Activated CD8-positive, alpha-beta memory T cell treated with anti-CD3 and anti-CD28 coated beads for 48 hours (primary cell): ENCODE measurements at regions not wholly inside any gene's neighbourhood (a gene's known extent, or its start where the extent isn't known, plus 50 kb on each side); places are given as distances from the start of the nearest gene placed in this dataset.

Experiments used
- DNase-seq, 3 experiments: peaks; one replicate each; pipeline ENCODE4 v3.0.0-alpha.2; 2020; ENCODE audit warnings: low read depth in 2 of 3, low spot score in 2 of 3

DNA sequence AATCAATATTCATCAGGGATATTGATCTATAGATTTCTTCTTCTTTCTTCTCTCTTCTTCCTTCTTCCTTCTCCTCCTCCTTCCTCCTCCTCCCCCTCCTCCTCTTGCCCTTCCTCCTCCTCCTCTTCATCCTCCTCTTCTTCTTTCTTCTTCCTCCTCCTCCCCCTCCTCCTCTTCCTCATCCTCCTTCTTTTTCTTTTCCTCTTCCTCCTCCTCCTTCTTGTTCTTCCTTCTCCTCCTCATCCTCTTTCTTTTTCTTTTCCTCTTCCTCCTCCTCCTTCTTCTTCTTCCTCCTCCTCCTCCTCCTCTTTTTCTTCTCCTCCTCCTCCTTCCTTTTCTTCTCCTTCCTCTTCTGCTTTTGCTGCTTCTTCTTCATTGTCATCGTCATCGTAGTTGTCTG is 52.4 kb upstream of the SERINC1 start:
- DNase-seq, result no peak

DNA sequence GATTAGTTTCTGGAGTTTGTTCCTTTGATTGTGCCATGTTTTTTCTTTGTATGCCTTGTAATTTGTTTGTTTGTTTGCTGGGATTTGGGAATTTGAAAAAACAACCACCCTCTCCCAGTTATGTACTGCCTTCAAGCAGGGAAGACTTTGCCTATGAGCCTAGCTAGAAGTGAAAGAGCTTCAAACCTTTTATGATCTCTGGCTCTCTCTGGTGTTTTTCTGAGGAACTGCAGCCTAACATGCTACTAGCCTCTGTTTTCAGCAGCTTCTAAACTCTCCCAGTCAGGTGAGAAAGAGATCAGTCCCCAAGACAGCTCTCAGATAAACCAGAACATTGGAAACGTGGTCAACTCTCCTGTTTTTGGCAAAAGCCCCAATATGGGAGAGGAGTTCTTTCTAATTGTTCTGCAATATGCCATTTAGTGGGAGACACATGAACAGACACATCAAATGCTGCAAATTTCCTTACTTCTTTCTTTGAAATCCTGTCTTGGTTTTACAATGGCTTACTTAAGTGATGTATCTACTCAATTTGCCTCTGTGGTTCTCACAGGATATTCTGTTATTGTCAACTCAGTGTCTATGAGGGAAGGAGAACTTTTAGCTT is 58.9 kb upstream of the SERINC1 start:
- peak in 1 of 3 experiments; percentile 6 for DNase-seq

DNA sequence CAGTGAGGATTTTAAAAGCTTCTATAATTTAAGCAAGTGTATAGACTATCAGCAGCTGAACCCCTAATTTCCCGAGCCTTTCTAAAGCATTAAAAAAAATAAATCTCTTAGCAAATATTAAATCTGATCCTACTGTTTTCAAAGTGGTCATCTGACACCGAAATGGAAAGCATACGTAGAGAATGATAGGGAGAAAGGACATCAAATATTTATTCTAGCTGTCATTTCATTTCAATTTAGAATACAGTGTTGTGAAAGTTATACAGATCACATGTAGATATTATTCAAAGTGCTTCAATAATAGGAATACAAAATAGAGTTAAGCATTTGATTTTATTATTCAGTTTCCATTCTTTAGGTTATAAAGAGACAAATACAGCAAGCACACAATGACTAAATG is 61.9 kb upstream of the PKIB start:
- no peak for DNase-seq

DNA sequence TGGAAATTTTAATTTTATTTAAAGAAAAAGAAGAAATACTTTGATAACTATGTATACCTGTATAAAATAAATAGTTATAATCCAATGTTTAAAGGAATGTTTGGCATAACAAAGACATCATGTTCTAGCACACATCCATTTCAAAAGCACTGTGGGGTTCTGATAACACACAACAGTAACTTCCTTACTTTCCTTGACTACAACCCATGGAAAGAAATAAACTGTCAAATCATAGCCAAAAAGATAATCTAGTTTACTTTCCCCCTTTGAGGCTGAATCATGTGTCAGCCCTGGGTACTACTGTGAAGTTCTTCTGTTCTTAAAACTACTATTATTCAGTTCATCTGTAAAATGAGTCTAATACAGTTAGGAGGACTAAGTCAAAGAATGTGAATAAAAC is 61.4 kb upstream of the PKIB start:
- no peak for DNase-seq

DNA sequence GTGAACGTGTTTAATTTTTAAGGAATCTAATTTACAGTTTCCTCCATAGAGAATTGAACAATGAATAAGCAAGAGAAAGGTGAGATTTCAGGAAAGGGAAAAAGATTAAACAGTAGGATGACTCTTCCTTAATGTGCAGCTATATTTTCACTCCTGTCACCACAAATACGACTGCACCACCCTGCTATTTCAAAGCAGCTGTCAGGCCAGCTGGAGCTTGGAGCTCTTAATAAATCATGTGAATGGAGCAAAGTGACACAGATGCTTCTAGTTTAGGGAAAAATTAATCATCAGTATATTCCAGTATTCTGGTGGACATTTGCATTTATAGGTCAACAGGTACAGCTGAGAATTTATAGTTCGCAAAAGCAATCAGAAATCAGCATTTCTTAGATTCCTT is 56.5 kb upstream of the PKIB start:
- DNase-seq, result no peak

DNA sequence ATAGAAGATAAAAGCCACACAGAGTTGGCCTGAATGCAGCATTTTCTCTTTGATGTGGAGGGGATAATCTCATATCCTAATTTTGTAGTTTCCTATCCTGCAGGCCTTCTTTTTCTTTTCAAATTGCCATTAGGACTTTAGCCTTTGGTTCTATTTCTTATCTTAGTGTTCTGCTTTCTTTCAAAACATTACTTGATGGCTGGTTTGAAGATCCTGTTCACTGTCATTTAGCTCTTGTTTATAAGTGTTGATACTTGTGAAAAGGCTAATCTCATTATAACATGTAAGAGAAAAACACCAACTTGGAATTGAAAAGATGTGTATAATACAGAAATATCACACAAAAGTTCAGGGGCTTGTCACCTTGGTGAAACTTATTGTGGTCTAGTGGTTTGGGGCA is 54.6 kb upstream of the PKIB start:
- DNase-seq, result no peak

DNA sequence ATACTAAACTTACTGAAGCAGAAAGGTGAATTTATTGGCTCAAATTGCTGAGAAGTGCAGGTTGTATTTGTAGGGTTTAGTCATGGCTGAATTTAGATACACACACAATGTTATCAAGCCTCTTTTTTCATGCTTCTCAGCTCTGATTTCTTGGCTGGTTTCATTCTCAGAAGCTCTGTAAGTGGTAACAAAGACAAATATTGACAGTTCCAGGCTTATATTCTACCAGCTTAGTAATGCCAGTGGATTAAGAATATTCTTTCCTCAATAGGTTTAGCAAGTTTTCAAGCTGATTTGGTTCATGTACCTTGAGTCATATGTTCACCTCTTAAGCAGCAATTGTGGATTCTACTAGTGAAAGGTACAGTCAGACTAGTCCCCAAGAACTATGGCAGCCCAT is 52.1 kb upstream of the PKIB start:
- no peak for DNase-seq
